OCI-LY1 (cell line): ENCODE measurements at regions not wholly inside any gene's neighbourhood (a gene's known extent, or its start where the extent isn't known, plus 50 kb on each side); places are given as distances from the start of the nearest gene placed in this dataset.

ENCODE experiments used
- H2AFZ ChIP-seq: fragments of 200-600 bp; sonication (generic), shearing (Covaris generic); 2 replicates; pipeline ENCODE4 v1.6.0; 2014; ENCODE audit warnings: antibody characterized with exemption, mild to moderate bottlenecking, low read length
- H3F3A ChIP-seq: fragments of 200-600 bp; sonication (generic), shearing (Covaris generic); 2 replicates; pipeline ENCODE4 v1.6.0; 2014; ENCODE audit warnings: mild to moderate bottlenecking, antibody characterized with exemption, low read length, moderate library complexity; ENCODE audit not compliant: insufficient read depth
- H3K27ac ChIP-seq: fragments of 200-600 bp; sonication (generic); 2 replicates; pipeline ENCODE4 v1.5.1; 2014; ENCODE audit warnings: low read length, mixed run types, mild to moderate bottlenecking, low read depth; ENCODE audit not compliant: poor library complexity, severe bottlenecking
- H3K27me3 ChIP-seq: fragments of 200-600 bp; sonication (generic); 2 replicates; pipeline ENCODE4 v1.6.0; 2014; ENCODE audit warnings: antibody characterized with exemption, mild to moderate bottlenecking, low read length, moderate library complexity; ENCODE audit not compliant: insufficient read depth
- H3K36me3 ChIP-seq: fragments of 200-600 bp; sonication (generic); 2 replicates; pipeline ENCODE4 v1.6.1; 2014; ENCODE audit warnings: mild to moderate bottlenecking, antibody characterized with exemption, low read length, moderate library complexity, mixed read lengths; ENCODE audit not compliant: insufficient read depth
- H3K4me1 ChIP-seq: fragments of 200-600 bp; sonication (generic); 2 replicates; pipeline ENCODE4 v1.5.1; 2014; ENCODE audit warnings: mild to moderate bottlenecking, low read length, moderate library complexity; ENCODE audit not compliant: insufficient read depth, severe bottlenecking
- H3K4me2 ChIP-seq: fragments of 200-600 bp; sonication (generic), shearing (Covaris generic); 2 replicates; pipeline ENCODE4 v1.6.1; 2014; ENCODE audit warnings: low read length
- H3K4me3 ChIP-seq: fragments of 200-600 bp; sonication (generic); 2 replicates; pipeline ENCODE4 v1.5.1; 2014; ENCODE audit warnings: low read length, low read depth, mild to moderate bottlenecking, mixed read lengths; ENCODE audit not compliant: poor library complexity, severe bottlenecking
- H3K79me2 ChIP-seq: fragments of 200-600 bp; shearing (Covaris generic); 2 replicates; pipeline ENCODE4 v1.6.1; 2016; ENCODE audit warnings: mixed run types, low read length, mixed read lengths; ENCODE audit not compliant: insufficient read depth
- H3K9ac ChIP-seq: fragments of 200-600 bp; sonication (generic), shearing (Covaris generic); 2 replicates; pipeline ENCODE4 v1.6.1; 2014; ENCODE audit warnings: mild to moderate bottlenecking, low read length, mixed read lengths
- H3K9me2 ChIP-seq: fragments of 200-600 bp; sonication (generic), shearing (Covaris generic); 2 replicates; pipeline ENCODE4 v1.6.1; 2014; ENCODE audit warnings: low read depth, mild to moderate bottlenecking, low read length, mixed read lengths
- H3K9me3 ChIP-seq: fragments of 200-600 bp; shearing (Covaris generic); 2 replicates; pipeline ENCODE4 v1.6.1; 2014; ENCODE audit warnings: low read length, mixed read lengths
- H4K20me1 ChIP-seq: fragments of 200-600 bp; sonication (generic), shearing (Covaris generic); 2 replicates; pipeline ENCODE4 v1.6.0; 2016; ENCODE audit warnings: mild to moderate bottlenecking, low read length; ENCODE audit not compliant: insufficient read depth
- CTCF ChIP-seq: fragments of 200-600 bp; sonication (generic), shearing (Covaris generic); IDR thresholded peaks from 2 replicates; pipeline ENCODE4 v1.5.1; 2017; ENCODE audit warnings: mild to moderate bottlenecking, antibody characterized with exemption, low read length, moderate library complexity, mixed read lengths
- EZH2 ChIP-seq: fragments of 200-600 bp; sonication (generic), shearing (Covaris generic); IDR thresholded peaks from 2 replicates; pipeline ENCODE4 v1.8.0; 2017; ENCODE audit warnings: borderline replicate concordance, mixed run types, mild to moderate bottlenecking, antibody characterized with exemption, low read length, moderate library complexity, mixed read lengths

GRCh38 chr14:22232933-22233332, 356.1 kb downstream of the DAD1 start:
- H3K4me1 ChIP-seq, result no peaks in the 10 kb centered on the region
- H3K79me2 ChIP-seq, result no peaks in the 10 kb centered on the region
- H3K4me3 ChIP-seq, result no peak overlapping the region
- H3K27ac ChIP-seq, result no peak overlapping the region
- H2AFZ ChIP-seq, result no peak overlapping the region
- no peaks in the 10 kb centered on the region for H3K9me3 ChIP-seq
- TF ChIP-seq CTCF (no peak), EZH2 (no peak)
- no peak overlapping the region for H3K4me2 ChIP-seq
- H4K20me1 ChIP-seq, result no peaks in the 10 kb centered on the region
- H3K36me3 ChIP-seq, result no peaks in the 10 kb centered on the region
- no peaks in the 10 kb centered on the region for H3F3A ChIP-seq
- H3K9ac ChIP-seq, result no peak overlapping the region
- H3K27me3 ChIP-seq, result no peaks in the 10 kb centered on the region
- H3K9me2 ChIP-seq, result no peaks in the 10 kb centered on the region

- H3K36me3 ChIP-seq, result no peaks in the 10 kb centered on the region
- no peak overlapping the region for H3K4me3 ChIP-seq
- no peaks in the 10 kb centered on the region for H4K20me1 ChIP-seq
- no peak overlapping the region for H2AFZ ChIP-seq
- no peaks in the 10 kb centered on the region for H3K9me2 ChIP-seq
- no peak overlapping the region for H3K4me2 ChIP-seq
- no peaks in the 10 kb centered on the region for H3F3A ChIP-seq
- H3K79me2 ChIP-seq, result no peaks in the 10 kb centered on the region
- TF ChIP-seq EZH2, result no peak
- no peak for TF ChIP-seq CTCF
- no peak overlapping the region for H3K27ac ChIP-seq
- no peaks in the 10 kb centered on the region for H3K27me3 ChIP-seq
- H3K9me3 ChIP-seq, result no peaks in the 10 kb centered on the region
- H3K9ac ChIP-seq, result no peak overlapping the region
- H3K4me1 ChIP-seq, result no peaks in the 10 kb centered on the region
These were observed 356.5 kb downstream of the DAD1 start for GRCh38 chr14:22232486-22232885.

- H3K4me2 ChIP-seq, result no peak overlapping the region
- H3K36me3 ChIP-seq, result no peaks in the 10 kb centered on the region
- H3K4me1 ChIP-seq, result peaks cover 9% of the 10 kb centered on the region
- H3K4me3 ChIP-seq, result no peak overlapping the region
- H3K9me3 ChIP-seq, result no peaks in the 10 kb centered on the region
- no peaks in the 10 kb centered on the region for H3K79me2 ChIP-seq
- H4K20me1 ChIP-seq, result no peaks in the 10 kb centered on the region
- no peak overlapping the region for H3K27ac ChIP-seq
- H3K9ac ChIP-seq, result no peak overlapping the region
- TF ChIP-seq CTCF (no peak), EZH2 (no peak)
- no peaks in the 10 kb centered on the region for H3F3A ChIP-seq
- no peaks in the 10 kb centered on the region for H3K27me3 ChIP-seq
- no peak overlapping the region for H2AFZ ChIP-seq
- H3K9me2 ChIP-seq, result no peaks in the 10 kb centered on the region
These were observed 358.0 kb downstream of the DAD1 start for GRCh38 chr14:22231018-22231417.
